Astrocyte (in vitro differentiated cells and primary cell): ENCODE measurements at regions not wholly inside any gene's neighbourhood (a gene's known extent, or its start where the extent isn't known, plus 50 kb on each side); places are given as distances from the start of the nearest gene placed in this dataset.

Experiments
- DNase-seq: peaks from one replicate; pipeline ENCODE4 v3.0.0-alpha.2; 2010; ENCODE audit warnings: low read depth
- FAIRE-seq: peaks from 2 replicates; lab custom pipeline; 2011; peaks lifted over from hg19 to GRCh38; lab: Jason Lieb, UNC
- H2AFZ ChIP-seq: 2 replicates; pipeline ENCODE4 v1.6.0; 2012; ENCODE audit warnings: low read depth, low read length, inconsistent platforms
- H3K27ac ChIP-seq: 2 replicates; pipeline ENCODE4 v1.5.1; 2011; ENCODE audit warnings: low read depth, low read length, inconsistent platforms
- H3K27me3 ChIP-seq: 2 replicates; pipeline ENCODE4 v1.6.0; 2011; ENCODE audit warnings: low read length, inconsistent platforms; ENCODE audit not compliant: insufficient read depth
- H3K36me3 ChIP-seq: 2 replicates; pipeline ENCODE4 v1.5.1; 2011; ENCODE audit warnings: low read length, inconsistent platforms; ENCODE audit not compliant: insufficient read depth
- H3K4me1 ChIP-seq: 2 replicates; pipeline ENCODE4 v1.5.1; 2011; ENCODE audit warnings: low read length, inconsistent platforms; ENCODE audit not compliant: insufficient read depth
- H3K4me2 ChIP-seq: 2 replicates; pipeline ENCODE4 v1.6.0; 2012; ENCODE audit warnings: low read length, inconsistent platforms
- H3K4me3 ChIP-seq: 2 replicates; pipeline ENCODE4 v1.5.1; 2011; ENCODE audit warnings: low read depth, mild to moderate bottlenecking, low read length, inconsistent platforms; ENCODE audit not compliant: insufficient read depth
- H3K79me2 ChIP-seq: 2 replicates; pipeline ENCODE4 v1.6.0; 2012; ENCODE audit warnings: mild to moderate bottlenecking, low read length, inconsistent platforms; ENCODE audit not compliant: insufficient read depth
- H3K9ac ChIP-seq: 2 replicates; pipeline ENCODE4 v1.6.0; 2012; ENCODE audit warnings: mild to moderate bottlenecking, low read length, inconsistent platforms
- H3K9me3 ChIP-seq: 2 replicates; pipeline ENCODE4 v1.5.1; 2012; ENCODE audit warnings: low read depth, mild to moderate bottlenecking, low read length, inconsistent platforms; ENCODE audit not compliant: insufficient read depth
- H4K20me1 ChIP-seq: 2 replicates; pipeline ENCODE4 v1.6.0; 2012; ENCODE audit warnings: low read length, inconsistent platforms; ENCODE audit not compliant: insufficient read depth
- H3K27ac Mint-ChIP-seq: one replicate; pipeline ENCODE4 v1.8.0; 2021; ENCODE audit warnings: mild to moderate bottlenecking, mixed read lengths; ENCODE audit not compliant: unreplicated experiment
- H3K27me3 Mint-ChIP-seq: one replicate; pipeline ENCODE4 v1.8.0; 2021; ENCODE audit warnings: low read depth, mixed read lengths; ENCODE audit not compliant: unreplicated experiment
- H3K36me3 Mint-ChIP-seq: one replicate; pipeline ENCODE4 v1.8.0; 2021; ENCODE audit warnings: low read depth, mixed read lengths; ENCODE audit not compliant: unreplicated experiment
- H3K4me1 Mint-ChIP-seq: one replicate; pipeline ENCODE4 v1.8.0; 2021; ENCODE audit warnings: low read depth, mixed read lengths; ENCODE audit not compliant: unreplicated experiment
- H3K4me3 Mint-ChIP-seq: one replicate; pipeline ENCODE4 v1.8.0; 2021; ENCODE audit warnings: mild to moderate bottlenecking, moderate library complexity, mixed read lengths; ENCODE audit not compliant: unreplicated experiment
- H3K9me3 Mint-ChIP-seq: one replicate; pipeline ENCODE4 v1.8.0; 2021; ENCODE audit warnings: mild to moderate bottlenecking, mixed read lengths; ENCODE audit not compliant: unreplicated experiment
- CTCF ChIP-seq: IDR thresholded peaks from 2 replicates; pipeline ENCODE4 v1.5.1; 2011; ENCODE audit warnings: low read depth, mild to moderate bottlenecking, inconsistent platforms, low read length, moderate library complexity; ENCODE audit not compliant: insufficient read depth
- EZH2 ChIP-seq: IDR thresholded peaks from 2 replicates; pipeline ENCODE4 v1.6.1; 2012; ENCODE audit warnings: mild to moderate bottlenecking, low read length, inconsistent platforms; ENCODE audit not compliant: insufficient read depth

- Histone ChIP-seq H3K4me3 (no peak overlapping the region), H3K4me2 (no peak overlapping the region), H3K36me3 (no peaks in the 10 kb centered on the region), H2AFZ (no peak overlapping the region), H3K27ac (no peak overlapping the region), H4K20me1 (no peaks in the 10 kb centered on the region), H3K9ac (no peak overlapping the region), H3K9me3 (no peaks in the 10 kb centered on the region), H3K79me2 (no peaks in the 10 kb centered on the region), H3K27me3 (peaks cover 7% of the 10 kb centered on the region), H3K4me1 (no peaks in the 10 kb centered on the region)
- DNase-seq (no peak), FAIRE-seq (no peak)
- Mint-ChIP-seq H3K4me1 (peaks cover 12% of the 10 kb centered on the region), H3K9me3 (peaks cover 2% of the 10 kb centered on the region), H3K36me3 (no peaks in the 10 kb centered on the region), H3K4me3 (no peak overlapping the region), H3K27ac (no peak overlapping the region), H3K27me3 (peaks cover 26% of the 10 kb centered on the region)
- no peak for TF ChIP-seq EZH2
- no peak for TF ChIP-seq CTCF
Measured at GRCh38 chr5:135690466-135690865, 111.7 kb upstream of the CXCL14 start.

GRCh38 chr5:135689506-135689905 lies 110.7 kb upstream of the CXCL14 start:
- H2AFZ ChIP-seq = no peak overlapping the region
- TF ChIP-seq CTCF (no peak), EZH2 (no peak)
- no peak overlapping the region for H3K4me3 ChIP-seq
- no peak overlapping the region for H3K27ac Mint-ChIP-seq
- no peak overlapping the region for H3K9ac ChIP-seq
- no peaks in the 10 kb centered on the region for H3K36me3 ChIP-seq
- H3K27me3 ChIP-seq = peaks cover 7% of the 10 kb centered on the region
- H3K9me3 Mint-ChIP-seq = peaks cover 2% of the 10 kb centered on the region
- DNase-seq (no peak), FAIRE-seq (no peak)
- no peak overlapping the region for H3K27ac ChIP-seq
- H3K9me3 ChIP-seq = no peaks in the 10 kb centered on the region
- peaks cover 12% of the 10 kb centered on the region for H3K4me1 Mint-ChIP-seq
- no peaks in the 10 kb centered on the region for H3K36me3 Mint-ChIP-seq
- H4K20me1 ChIP-seq = no peaks in the 10 kb centered on the region
- H3K4me3 Mint-ChIP-seq = no peak overlapping the region
- no peak overlapping the region for H3K4me2 ChIP-seq
- H3K4me1 ChIP-seq = no peaks in the 10 kb centered on the region
- peaks cover 26% of the 10 kb centered on the region for H3K27me3 Mint-ChIP-seq
- no peaks in the 10 kb centered on the region for H3K79me2 ChIP-seq

- no peaks in the 10 kb centered on the region for H3K36me3 ChIP-seq
- H3K9me3 ChIP-seq = no peaks in the 10 kb centered on the region
- H3K79me2 ChIP-seq = no peaks in the 10 kb centered on the region
- TF ChIP-seq CTCF (no peak), EZH2 (no peak)
- Mint-ChIP-seq H3K9me3 (peaks cover 2% of the 10 kb centered on the region), H3K4me3 (no peak overlapping the region), H3K4me1 (peaks cover 6% of the 10 kb centered on the region), H3K27ac (no peak overlapping the region), H3K27me3 (peaks cover 30% of the 10 kb centered on the region), H3K36me3 (no peaks in the 10 kb centered on the region)
- no peak overlapping the region for H3K4me2 ChIP-seq
- no peaks in the 10 kb centered on the region for H3K4me1 ChIP-seq
- no peak for DNase-seq
- H2AFZ ChIP-seq = no peak overlapping the region
- FAIRE-seq = no peak
- H3K9ac ChIP-seq = no peak overlapping the region
- no peak overlapping the region for H3K4me3 ChIP-seq
- no peaks in the 10 kb centered on the region for H4K20me1 ChIP-seq
- H3K27me3 ChIP-seq = peaks cover 7% of the 10 kb centered on the region
- H3K27ac ChIP-seq = no peak overlapping the region
Measured at GRCh38 chr5:135688385-135688784, 109.6 kb upstream of the CXCL14 start.
